DND-41 (cell line): ENCODE measurements at regions not wholly inside any gene's neighbourhood (a gene's known extent, or its start where the extent isn't known, plus 50 kb on each side); places are given as distances from the start of the nearest gene placed in this dataset.

Experiments used
- EZH2 ChIP-seq: IDR thresholded peaks from 3 replicates; pipeline ENCODE4 v1.6.1; 2012; ENCODE audit warnings: borderline replicate concordance, low read depth, mild to moderate bottlenecking, moderate library complexity, low read length, inconsistent platforms; ENCODE audit not compliant: severe bottlenecking
- TF ChIP-seq, protein P1 (sequence below): IDR thresholded peaks from 2 replicates; pipeline ENCODE4 v1.5.1; 2012; ENCODE audit warnings: borderline replicate concordance, low read length, moderate library complexity, mild to moderate bottlenecking; ENCODE audit not compliant: poor library complexity, severe bottlenecking; ENCODE audit errors: extremely low read depth

DNA sequence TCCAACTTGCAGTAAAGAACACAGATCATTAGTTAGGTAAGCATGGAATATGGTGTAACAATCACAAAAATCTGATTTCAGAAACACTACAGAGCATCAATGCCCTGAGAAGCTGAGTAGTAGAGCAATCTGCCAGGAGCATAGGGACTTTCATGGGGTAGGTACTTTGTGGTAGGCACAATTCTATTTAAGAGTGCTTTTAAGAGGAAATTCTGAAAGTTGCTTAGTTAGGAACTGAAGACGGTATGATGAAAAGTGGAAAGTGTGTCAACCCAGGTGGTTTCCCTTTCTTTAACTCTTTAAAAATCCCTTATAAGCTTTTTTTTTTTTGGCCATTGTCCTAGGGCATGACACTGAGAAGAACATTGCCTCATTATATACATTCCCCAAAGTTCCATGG is 535.7 kb upstream of the FBXO33 start:
- TF ChIP-seq, protein P1, sequence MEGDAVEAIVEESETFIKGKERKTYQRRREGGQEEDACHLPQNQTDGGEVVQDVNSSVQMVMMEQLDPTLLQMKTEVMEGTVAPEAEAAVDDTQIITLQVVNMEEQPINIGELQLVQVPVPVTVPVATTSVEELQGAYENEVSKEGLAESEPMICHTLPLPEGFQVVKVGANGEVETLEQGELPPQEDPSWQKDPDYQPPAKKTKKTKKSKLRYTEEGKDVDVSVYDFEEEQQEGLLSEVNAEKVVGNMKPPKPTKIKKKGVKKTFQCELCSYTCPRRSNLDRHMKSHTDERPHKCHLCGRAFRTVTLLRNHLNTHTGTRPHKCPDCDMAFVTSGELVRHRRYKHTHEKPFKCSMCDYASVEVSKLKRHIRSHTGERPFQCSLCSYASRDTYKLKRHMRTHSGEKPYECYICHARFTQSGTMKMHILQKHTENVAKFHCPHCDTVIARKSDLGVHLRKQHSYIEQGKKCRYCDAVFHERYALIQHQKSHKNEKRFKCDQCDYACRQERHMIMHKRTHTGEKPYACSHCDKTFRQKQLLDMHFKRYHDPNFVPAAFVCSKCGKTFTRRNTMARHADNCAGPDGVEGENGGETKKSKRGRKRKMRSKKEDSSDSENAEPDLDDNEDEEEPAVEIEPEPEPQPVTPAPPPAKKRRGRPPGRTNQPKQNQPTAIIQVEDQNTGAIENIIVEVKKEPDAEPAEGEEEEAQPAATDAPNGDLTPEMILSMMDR, result no peak
- no peak for TF ChIP-seq EZH2
